HCT116 (cell line): ENCODE measurements at regions not wholly inside any gene's neighbourhood (a gene's known extent, or its start where the extent isn't known, plus 50 kb on each side); places are given as distances from the start of the nearest gene placed in this dataset.

Experiments used
- ATAC-seq: fragments of 200-7000 bp; cut with Tn5 transposase; 2 replicates; pipeline ENCODE4 v1.9.1; 2020; ENCODE audit warnings: mild to moderate bottlenecking, moderate library complexity
- BruUV-seq: library from RNA; stranded (reverse); fragments of 400-500 nt; replicated peaks from 2 replicates; lab custom pipeline; 2021; lab: Mats Ljungman, UMichigan
- CTCF ChIA-PET: fragments of 300-600 bp; sonication (Branson Sonifier 250); formaldehyde crosslinking; loops from one replicate; lab custom pipeline; 2021; ENCODE audit warnings: antibody characterized with exemption; lab: Charles Lee
- POLR2A ChIA-PET: fragments of 300-600, 350-600 bp; sonication (Branson Sonifier 250); formaldehyde crosslinking; loops from one replicate; lab custom pipeline; 2021; ENCODE audit warnings: antibody characterized with exemption; lab: Charles Lee
- RAD21 ChIA-PET, 2 experiments: fragments of 300-600 bp; sonication (Branson Sonifier 250); formaldehyde crosslinking; loops; one replicate each; lab custom pipeline; 2023; ENCODE audit warnings: low total read pairs in 2 of 2; ENCODE audit not compliant: uncharacterized antibody in 2 of 2, unreplicated experiment in 2 of 2, low non-redundant PET in 1 of 2; lab: Charles Lee
- DNase-seq: peaks from one replicate; pipeline ENCODE4 v3.0.0-alpha.2; 2010; ENCODE audit warnings: low read depth, low spot score
- H2AFZ ChIP-seq: fragments of 200-600 bp; shearing (Covaris generic), sonication (generic); 2 replicates; pipeline ENCODE4 v1.6.1; 2017; ENCODE audit warnings: low read depth, mixed run types, mixed read lengths, antibody characterized with exemption, low read length; ENCODE audit not compliant: poor library complexity, severe bottlenecking
- H3K27ac ChIP-seq: 2 replicates; pipeline ENCODE4 v1.5.1; 2012; ENCODE audit warnings: low read depth, low read length
- H3K27me3 ChIP-seq: fragments of 200-600 bp; sonication (generic); 2 replicates; pipeline ENCODE4 v1.6.1; 2016; ENCODE audit warnings: mixed run types, low read length, mixed read lengths; ENCODE audit not compliant: insufficient read depth
- H3K36me3 ChIP-seq, 2 experiments: fragments of 200-500 bp in 1 of 2; fragments of 200-600 bp in 1 of 2; sonication (Bioruptor generic) in 1 of 2; sonication (generic) in 1 of 2; 2 replicates each; pipeline versions ENCODE4 v1.5.1 to v1.6.1; 2014 to 2016; ENCODE audit warnings: low read length in 2 of 2, inconsistent platforms in 1 of 2, mixed read lengths in 1 of 2, mixed run types in 1 of 2; ENCODE audit not compliant: insufficient read depth in 2 of 2, control insufficient read depth in 1 of 2
- H3K4me1 ChIP-seq, 2 experiments: fragments of 200-600 bp in 1 of 2; sonication (generic) in 1 of 2; 2 replicates each; pipeline versions ENCODE4 v1.5.1 to v1.6.1; 2012 to 2017; ENCODE audit warnings: low read length in 2 of 2, inconsistent platforms in 1 of 2, mild to moderate bottlenecking in 1 of 2, mixed read lengths in 1 of 2, mixed run types in 1 of 2, moderate library complexity in 1 of 2; ENCODE audit not compliant: insufficient read depth in 2 of 2, control insufficient read depth in 1 of 2
- H3K4me2 ChIP-seq: fragments of 200-600 bp; sonication (generic); 2 replicates; pipeline ENCODE4 v1.6.1; 2017; ENCODE audit warnings: mixed run types, low read length, mixed read lengths
- H3K4me3 ChIP-seq, 2 experiments: fragments of 200-600 bp in 1 of 2; sonication (generic) in 1 of 2; replicated peaks in 1 of 2; 2 replicates each; pipeline ENCODE4 v1.5.1; 2011 to 2016; ENCODE audit warnings: low read length in 2 of 2, control low read depth in 1 of 2, low read depth in 1 of 2, mild to moderate bottlenecking in 1 of 2, mixed read lengths in 1 of 2, mixed run types in 1 of 2
- H3K79me2 ChIP-seq: fragments of 200-600 bp; sonication (generic); 2 replicates; pipeline ENCODE4 v1.6.1; 2017; ENCODE audit warnings: mild to moderate bottlenecking, mixed run types, low read length, moderate library complexity, mixed read lengths; ENCODE audit not compliant: insufficient read depth
- H3K9ac ChIP-seq: fragments of 200-600 bp; sonication (generic); 2 replicates; pipeline ENCODE4 v1.6.1; 2016; ENCODE audit warnings: low read length, mixed read lengths
- H3K9me2 ChIP-seq: fragments of 200-600 bp; sonication (generic), shearing (Covaris generic); 2 replicates; pipeline ENCODE4 v1.6.1; 2017; ENCODE audit warnings: mixed run types, mild to moderate bottlenecking, moderate library complexity; ENCODE audit not compliant: insufficient read depth
- H3K9me3 ChIP-seq, 2 experiments: fragments of 200-500 bp in 1 of 2; fragments of 200-600 bp in 1 of 2; sonication (Bioruptor generic) in 1 of 2; sonication (generic) in 1 of 2; 2 replicates each; pipeline ENCODE4 v1.6.1; 2014 to 2017; ENCODE audit warnings: low read length in 2 of 2, mixed read lengths in 2 of 2, inconsistent platforms in 1 of 2, low read depth in 1 of 2, mild to moderate bottlenecking in 1 of 2, mixed run types in 1 of 2, moderate library complexity in 1 of 2; ENCODE audit not compliant: control insufficient read depth in 1 of 2, insufficient read depth in 1 of 2
- H4K20me1 ChIP-seq: fragments of 200-600 bp; sonication (generic), shearing (Covaris generic); 2 replicates; pipeline ENCODE4 v1.6.1; 2017; ENCODE audit warnings: mixed run types, mild to moderate bottlenecking, moderate library complexity; ENCODE audit not compliant: insufficient read depth
- CBX3 ChIP-seq: IDR thresholded peaks from 2 replicates; pipeline ENCODE4 v1.6.1; 2012; ENCODE audit warnings: low read depth
- ELF1 ChIP-seq: IDR thresholded peaks from 2 replicates; pipeline ENCODE4 v1.6.1; 2012; ENCODE audit warnings: low read depth, borderline replicate concordance
- EZH2 ChIP-seq: fragments of 200-600 bp; sonication (generic); IDR thresholded peaks from 2 replicates; pipeline ENCODE4 v1.6.1; 2017; ENCODE audit warnings: antibody characterized with exemption, mixed run types
- EZH2phosphoT487 ChIP-seq: fragments of 200-600 bp; IDR thresholded peaks from 2 replicates; pipeline ENCODE4 v1.6.1; 2018; ENCODE audit warnings: antibody characterized with exemption, borderline replicate concordance
- FOSL1 ChIP-seq: IDR thresholded peaks from 2 replicates; pipeline ENCODE4 v1.6.1; 2012; ENCODE audit warnings: low read depth
- POLR2A ChIP-seq: IDR thresholded peaks from 2 replicates; pipeline ENCODE4 v1.7.0; 2011; ENCODE audit warnings: borderline replicate concordance; ENCODE audit not compliant: insufficient read depth, insufficient read length; ENCODE audit errors: extremely low read depth
- POLR2AphosphoS5 ChIP-seq: IDR thresholded peaks from 2 replicates; pipeline ENCODE4 v1.6.1; 2011; ENCODE audit warnings: mild to moderate bottlenecking, low read depth, low read length, moderate library complexity
- RAD21 ChIP-seq: IDR thresholded peaks from 2 replicates; pipeline ENCODE4 v1.6.1; 2012; ENCODE audit warnings: low read depth, mild to moderate bottlenecking
- SIN3A ChIP-seq: IDR thresholded peaks from 2 replicates; pipeline ENCODE4 v1.6.1; 2012; ENCODE audit warnings: low read depth
- SP1 ChIP-seq: IDR thresholded peaks from 2 replicates; pipeline ENCODE4 v1.6.1; 2012; ENCODE audit warnings: low read depth
- SRF ChIP-seq: IDR thresholded peaks from 2 replicates; pipeline ENCODE4 v1.6.1; 2012; ENCODE audit warnings: low read depth
- TCF7L2 ChIP-seq: IDR thresholded peaks from 2 replicates; pipeline ENCODE4 v1.7.0; 2011; ENCODE audit warnings: borderline replicate concordance, inconsistent platforms; ENCODE audit not compliant: insufficient read depth, insufficient read length; ENCODE audit errors: extremely low read depth
- YY1 ChIP-seq: IDR thresholded peaks from 2 replicates; pipeline ENCODE4 v1.6.1; 2011; ENCODE audit warnings: low read length, low read depth, moderate library complexity, mild to moderate bottlenecking; ENCODE audit not compliant: insufficient replicate concordance; ENCODE audit errors: extremely low read depth
- ZFX ChIP-seq: fragments of 450-650 bp; IDR thresholded peaks from 2 replicates; pipeline ENCODE4 v1.6.1; 2017
- ZNF274 ChIP-seq: fragments of 200-500 bp; sonication (Bioruptor generic); IDR thresholded peaks from 2 replicates; pipeline ENCODE4 v1.6.1; 2014; ENCODE audit warnings: mild to moderate bottlenecking, low read depth, low read length, inconsistent platforms
- intact Hi-C: fragments of 100-400 bp; cut with micrococcal nuclease; formaldehyde crosslinking; loops from 2 replicates; pipeline ENCODE4 v1.10.0; 2022
- TF ChIP-seq, protein P1 (sequence below): IDR thresholded peaks from 2 replicates; pipeline ENCODE4 v1.6.1; 2012; ENCODE audit warnings: low read depth
- TF ChIP-seq, protein P2 (sequence below): IDR thresholded peaks from 2 replicates; pipeline ENCODE4 v1.6.1; 2012
- TF ChIP-seq, protein P3 (sequence below): IDR thresholded peaks from 2 replicates; pipeline ENCODE4 v1.6.1; 2011; ENCODE audit warnings: mild to moderate bottlenecking, low read length, moderate library complexity; ENCODE audit not compliant: insufficient replicate concordance; ENCODE audit errors: extremely low read depth

DNA sequence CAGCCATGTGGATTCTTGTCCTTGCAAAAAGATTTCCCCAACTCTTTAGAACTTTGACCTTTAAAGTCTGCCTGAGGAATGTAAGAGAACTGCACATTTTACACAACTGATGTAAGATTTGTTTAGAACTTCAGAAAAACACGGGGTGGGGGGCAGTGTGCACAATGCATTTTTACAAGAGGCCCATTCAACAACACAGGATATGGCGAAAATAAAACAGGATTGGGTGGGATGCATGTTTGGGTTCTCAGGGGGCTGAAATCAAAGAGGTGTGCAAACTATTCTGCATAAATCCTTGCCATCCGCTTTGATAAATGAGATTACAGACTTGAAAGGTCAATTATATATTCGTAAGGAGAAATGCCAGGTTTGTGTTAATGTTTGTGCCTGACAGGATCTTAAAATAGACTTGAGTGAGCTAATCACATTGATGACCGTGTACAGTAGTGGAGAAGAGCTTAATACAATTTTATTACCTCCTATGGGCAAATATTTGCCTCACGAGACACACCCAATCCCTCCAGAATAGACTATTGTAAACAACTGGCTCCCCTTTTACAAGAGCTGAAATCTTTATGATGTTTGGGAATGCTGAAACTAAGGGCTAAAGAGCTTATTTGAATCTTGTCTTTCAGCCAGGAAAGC lies 184.1 kb upstream of the LEF1 start:
- intact Hi-C loops, result no loop called here

More for the DNA sequence above, 184.1 kb upstream of the LEF1 start:
- no peak overlapping the region for H3K4me2 ChIP-seq
- no TSS peak for BruUV-seq
- no peak for DNase-seq
- H3K4me1 ChIP-seq, result no peaks in the 10 kb centered on the region
- H3K9me3 ChIP-seq, result no peaks in the 10 kb centered on the region
- no peaks in the 10 kb centered on the region for H3K9me2 ChIP-seq
- no peak overlapping the region for H2AFZ ChIP-seq
- CTCF ChIA-PET, result no interaction called here
- H3K9ac ChIP-seq, result no peak overlapping the region
- H3K27me3 ChIP-seq, result peaks cover 15% of the 10 kb centered on the region
- POLR2A ChIA-PET, result no interaction called here
- RAD21 ChIA-PET, result no interaction called here
- no peak for ATAC-seq
- H3K79me2 ChIP-seq, result no peaks in the 10 kb centered on the region
- no peak overlapping the region for H3K27ac ChIP-seq
- H3K36me3 ChIP-seq, result no peaks in the 10 kb centered on the region
- no peaks in the 10 kb centered on the region for H4K20me1 ChIP-seq
- no peak overlapping the region for H3K4me3 ChIP-seq
- TF ChIP-seq CBX3 (no peak), EZH2phosphoT487 (no peak), TCF7L2 (no peak), EZH2 (no peak), ZFX (no peak), ZNF274 (no peak), SRF (no peak), RAD21 (no peak), POLR2AphosphoS5 (no peak), SIN3A (no peak), SP1 (no peak), YY1 (no peak), POLR2A (no peak), FOSL1 (no peak), ELF1 (no peak)
- TF ChIP-seq, protein P1, sequence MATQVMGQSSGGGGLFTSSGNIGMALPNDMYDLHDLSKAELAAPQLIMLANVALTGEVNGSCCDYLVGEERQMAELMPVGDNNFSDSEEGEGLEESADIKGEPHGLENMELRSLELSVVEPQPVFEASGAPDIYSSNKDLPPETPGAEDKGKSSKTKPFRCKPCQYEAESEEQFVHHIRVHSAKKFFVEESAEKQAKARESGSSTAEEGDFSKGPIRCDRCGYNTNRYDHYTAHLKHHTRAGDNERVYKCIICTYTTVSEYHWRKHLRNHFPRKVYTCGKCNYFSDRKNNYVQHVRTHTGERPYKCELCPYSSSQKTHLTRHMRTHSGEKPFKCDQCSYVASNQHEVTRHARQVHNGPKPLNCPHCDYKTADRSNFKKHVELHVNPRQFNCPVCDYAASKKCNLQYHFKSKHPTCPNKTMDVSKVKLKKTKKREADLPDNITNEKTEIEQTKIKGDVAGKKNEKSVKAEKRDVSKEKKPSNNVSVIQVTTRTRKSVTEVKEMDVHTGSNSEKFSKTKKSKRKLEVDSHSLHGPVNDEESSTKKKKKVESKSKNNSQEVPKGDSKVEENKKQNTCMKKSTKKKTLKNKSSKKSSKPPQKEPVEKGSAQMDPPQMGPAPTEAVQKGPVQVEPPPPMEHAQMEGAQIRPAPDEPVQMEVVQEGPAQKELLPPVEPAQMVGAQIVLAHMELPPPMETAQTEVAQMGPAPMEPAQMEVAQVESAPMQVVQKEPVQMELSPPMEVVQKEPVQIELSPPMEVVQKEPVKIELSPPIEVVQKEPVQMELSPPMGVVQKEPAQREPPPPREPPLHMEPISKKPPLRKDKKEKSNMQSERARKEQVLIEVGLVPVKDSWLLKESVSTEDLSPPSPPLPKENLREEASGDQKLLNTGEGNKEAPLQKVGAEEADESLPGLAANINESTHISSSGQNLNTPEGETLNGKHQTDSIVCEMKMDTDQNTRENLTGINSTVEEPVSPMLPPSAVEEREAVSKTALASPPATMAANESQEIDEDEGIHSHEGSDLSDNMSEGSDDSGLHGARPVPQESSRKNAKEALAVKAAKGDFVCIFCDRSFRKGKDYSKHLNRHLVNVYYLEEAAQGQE, result no peak
- TF ChIP-seq, protein P2, sequence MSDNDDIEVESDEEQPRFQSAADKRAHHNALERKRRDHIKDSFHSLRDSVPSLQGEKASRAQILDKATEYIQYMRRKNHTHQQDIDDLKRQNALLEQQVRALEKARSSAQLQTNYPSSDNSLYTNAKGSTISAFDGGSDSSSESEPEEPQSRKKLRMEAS, result no peak
- TF ChIP-seq, protein P3, sequence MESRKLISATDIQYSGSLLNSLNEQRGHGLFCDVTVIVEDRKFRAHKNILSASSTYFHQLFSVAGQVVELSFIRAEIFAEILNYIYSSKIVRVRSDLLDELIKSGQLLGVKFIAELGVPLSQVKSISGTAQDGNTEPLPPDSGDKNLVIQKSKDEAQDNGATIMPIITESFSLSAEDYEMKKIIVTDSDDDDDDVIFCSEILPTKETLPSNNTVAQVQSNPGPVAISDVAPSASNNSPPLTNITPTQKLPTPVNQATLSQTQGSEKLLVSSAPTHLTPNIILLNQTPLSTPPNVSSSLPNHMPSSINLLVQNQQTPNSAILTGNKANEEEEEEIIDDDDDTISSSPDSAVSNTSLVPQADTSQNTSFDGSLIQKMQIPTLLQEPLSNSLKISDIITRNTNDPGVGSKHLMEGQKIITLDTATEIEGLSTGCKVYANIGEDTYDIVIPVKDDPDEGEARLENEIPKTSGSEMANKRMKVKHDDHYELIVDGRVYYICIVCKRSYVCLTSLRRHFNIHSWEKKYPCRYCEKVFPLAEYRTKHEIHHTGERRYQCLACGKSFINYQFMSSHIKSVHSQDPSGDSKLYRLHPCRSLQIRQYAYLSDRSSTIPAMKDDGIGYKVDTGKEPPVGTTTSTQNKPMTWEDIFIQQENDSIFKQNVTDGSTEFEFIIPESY, result no peak
